ENCODE measurements at regions not wholly inside any gene's neighbourhood (a gene's known extent, or its start where the extent isn't known, plus 50 kb on each side); places are given as distances from the start of the nearest gene placed in this dataset.

DNA sequence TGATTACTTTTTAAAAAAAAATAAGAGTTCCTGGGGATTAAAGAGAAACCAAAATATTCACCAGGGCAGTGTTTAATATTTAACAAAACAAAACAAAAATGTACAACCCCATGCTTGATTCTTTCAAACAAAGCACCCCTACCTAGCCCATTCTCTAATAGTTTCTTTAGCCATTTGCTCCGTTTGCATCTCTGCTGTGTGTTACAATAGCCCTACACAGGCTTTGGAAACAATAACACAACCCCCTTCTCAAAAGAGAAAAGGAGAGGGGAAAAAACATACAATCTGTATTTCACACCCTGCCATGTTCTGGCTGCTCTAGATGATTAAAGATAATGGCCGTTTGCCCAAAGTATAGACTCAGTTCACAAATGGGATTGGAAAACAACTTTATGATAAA, 302.9 kb downstream of the CPS1 start:
- TF ChIP-seq, protein P1, sequence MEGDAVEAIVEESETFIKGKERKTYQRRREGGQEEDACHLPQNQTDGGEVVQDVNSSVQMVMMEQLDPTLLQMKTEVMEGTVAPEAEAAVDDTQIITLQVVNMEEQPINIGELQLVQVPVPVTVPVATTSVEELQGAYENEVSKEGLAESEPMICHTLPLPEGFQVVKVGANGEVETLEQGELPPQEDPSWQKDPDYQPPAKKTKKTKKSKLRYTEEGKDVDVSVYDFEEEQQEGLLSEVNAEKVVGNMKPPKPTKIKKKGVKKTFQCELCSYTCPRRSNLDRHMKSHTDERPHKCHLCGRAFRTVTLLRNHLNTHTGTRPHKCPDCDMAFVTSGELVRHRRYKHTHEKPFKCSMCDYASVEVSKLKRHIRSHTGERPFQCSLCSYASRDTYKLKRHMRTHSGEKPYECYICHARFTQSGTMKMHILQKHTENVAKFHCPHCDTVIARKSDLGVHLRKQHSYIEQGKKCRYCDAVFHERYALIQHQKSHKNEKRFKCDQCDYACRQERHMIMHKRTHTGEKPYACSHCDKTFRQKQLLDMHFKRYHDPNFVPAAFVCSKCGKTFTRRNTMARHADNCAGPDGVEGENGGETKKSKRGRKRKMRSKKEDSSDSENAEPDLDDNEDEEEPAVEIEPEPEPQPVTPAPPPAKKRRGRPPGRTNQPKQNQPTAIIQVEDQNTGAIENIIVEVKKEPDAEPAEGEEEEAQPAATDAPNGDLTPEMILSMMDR (conservative IDR thresholded peaks at IDR 0.05 in 1 of 2, IDR thresholded peaks at IDR 0.05 in 1 of 2; ENCODE audit: low read depth in 1 of 2, low read length in 2 of 2): no peak
- TF ChIP-seq EZH2 (IDR thresholded peaks at IDR 0.05; ENCODE audit: low read length, missing control alignments): no peak
